Mesenchymal stem cell (in vitro differentiated cells and primary cell): ENCODE measurements at regions not wholly inside any gene's neighbourhood (a gene's known extent, or its start where the extent isn't known, plus 50 kb on each side); places are given as distances from the start of the nearest gene placed in this dataset.

Experiments used
- DNase-seq: peaks from one replicate; pipeline ENCODE4 v3.0.0-alpha.2; 2013
- H2AFZ ChIP-seq: one replicate; pipeline ENCODE4 v1.6.1; 2013; ENCODE audit warnings: low read depth, mild to moderate bottlenecking, control low read depth, inconsistent platforms, low read length, moderate library complexity
- H2AK5ac ChIP-seq: 2 replicates; pipeline ENCODE4 v1.6.1; 2013; ENCODE audit warnings: low read length, moderate library complexity, mild to moderate bottlenecking, inconsistent platforms; ENCODE audit not compliant: severe bottlenecking
- H2BK120ac ChIP-seq: one replicate; pipeline ENCODE4 v1.6.1; 2013; ENCODE audit warnings: low read depth, mild to moderate bottlenecking, inconsistent platforms, low read length, moderate library complexity
- H2BK12ac ChIP-seq, 2 experiments: one replicate each; pipeline ENCODE4 v1.6.1; 2013; ENCODE audit warnings: inconsistent platforms in 2 of 2, low read length in 2 of 2, mild to moderate bottlenecking in 2 of 2, moderate library complexity in 2 of 2, control low read depth in 1 of 2
- H2BK15ac ChIP-seq: one replicate; pipeline ENCODE4 v1.6.1; 2013; ENCODE audit warnings: mild to moderate bottlenecking, low read depth, inconsistent platforms; ENCODE audit not compliant: poor library complexity, severe bottlenecking
- H2BK5ac ChIP-seq: 2 replicates; pipeline ENCODE4 v1.6.1; 2013; ENCODE audit warnings: low read depth, mild to moderate bottlenecking, low read length, control low read depth, inconsistent platforms; ENCODE audit not compliant: poor library complexity, severe bottlenecking
- H3K14ac ChIP-seq, 2 experiments: one replicate each; pipeline ENCODE4 v1.6.1; 2013; ENCODE audit warnings: inconsistent platforms in 2 of 2, low read length in 2 of 2, control low read depth in 1 of 2, mild to moderate bottlenecking in 1 of 2, moderate library complexity in 1 of 2
- H3K18ac ChIP-seq, 2 experiments: one replicate each; pipeline ENCODE4 v1.6.1; 2013; ENCODE audit warnings: inconsistent platforms in 2 of 2, low read length in 2 of 2, control low read depth in 1 of 2, low read depth in 1 of 2, mild to moderate bottlenecking in 1 of 2
- H3K23ac ChIP-seq, 2 experiments: one replicate each; pipeline ENCODE4 v1.6.1; 2013; ENCODE audit warnings: inconsistent platforms in 2 of 2, low read length in 2 of 2, mild to moderate bottlenecking in 2 of 2, moderate library complexity in 2 of 2, control low read depth in 1 of 2
- H3K27ac ChIP-seq: 2 replicates; pipeline ENCODE4 v1.5.1; 2013; ENCODE audit warnings: mild to moderate bottlenecking, moderate library complexity, low read length, control low read depth, inconsistent platforms; ENCODE audit not compliant: poor library complexity, severe bottlenecking
- H3K27me3 ChIP-seq, 2 experiments: 2 replicates each; pipeline versions ENCODE4 v1.6.1 to v1.7.0; 2013; ENCODE audit warnings: low read length in 2 of 2, mild to moderate bottlenecking in 2 of 2, moderate library complexity in 2 of 2, control low read depth in 1 of 2, inconsistent platforms in 1 of 2; ENCODE audit not compliant: control insufficient read depth in 1 of 2, insufficient read depth in 1 of 2
- H3K36me3 ChIP-seq, 2 experiments: 2 replicates each; pipeline versions ENCODE4 v1.6.1 to v1.7.0; 2013; ENCODE audit warnings: low read length in 2 of 2, control low read depth in 1 of 2, inconsistent platforms in 1 of 2, low read depth in 1 of 2, mild to moderate bottlenecking in 1 of 2; ENCODE audit not compliant: insufficient read depth in 2 of 2, control insufficient read depth in 1 of 2
- H3K4ac ChIP-seq, 2 experiments: one replicate each; pipeline ENCODE4 v1.6.1; 2013; ENCODE audit warnings: inconsistent platforms in 2 of 2, low read length in 2 of 2, mild to moderate bottlenecking in 2 of 2, moderate library complexity in 2 of 2, control low read depth in 1 of 2, low read depth in 1 of 2
- H3K4me1 ChIP-seq: 2 replicates; pipeline ENCODE4 v1.6.1; 2013; ENCODE audit warnings: low read depth, low read length, control low read depth; ENCODE audit not compliant: control insufficient read depth, insufficient read depth
- H3K4me2 ChIP-seq: 2 replicates; pipeline ENCODE4 v1.6.1; 2013; ENCODE audit warnings: low read length, mild to moderate bottlenecking, inconsistent platforms; ENCODE audit not compliant: poor library complexity, severe bottlenecking
- H3K4me3 ChIP-seq, 2 experiments: 2 replicates each; pipeline versions ENCODE4 v1.5.1 to v1.7.0; 2013; ENCODE audit warnings: low read length in 2 of 2, mild to moderate bottlenecking in 2 of 2, control low read depth in 1 of 2, low read depth in 1 of 2; ENCODE audit not compliant: insufficient read depth in 1 of 2
- H3K79me1 ChIP-seq: replicated peaks from 2 replicates; pipeline ENCODE4 v1.6.1; 2013; ENCODE audit warnings: mild to moderate bottlenecking, control low read depth, low read length, inconsistent platforms; ENCODE audit not compliant: poor library complexity, severe bottlenecking
- H3K9ac ChIP-seq: 2 replicates; pipeline ENCODE4 v1.7.0; 2013; ENCODE audit warnings: mild to moderate bottlenecking, low read length, moderate library complexity
- H3K9me3 ChIP-seq: 2 replicates; pipeline ENCODE4 v1.7.0; 2013; ENCODE audit warnings: mild to moderate bottlenecking, low read length; ENCODE audit not compliant: control insufficient read depth
- H4K8ac ChIP-seq: one replicate; pipeline ENCODE4 v1.6.1; 2013; ENCODE audit warnings: inconsistent platforms, mild to moderate bottlenecking, low read length, moderate library complexity
- H4K91ac ChIP-seq: one replicate; pipeline ENCODE4 v1.6.1; 2013; ENCODE audit warnings: mild to moderate bottlenecking, low read length, inconsistent platforms
- WGBS: methylation state at CpG from one replicate; pipeline ENCODE4 v1.1.7; 2013; ENCODE audit warnings: mixed read lengths; 5-methylcytosine and 5-hydroxymethylcytosine counted together

DNA sequence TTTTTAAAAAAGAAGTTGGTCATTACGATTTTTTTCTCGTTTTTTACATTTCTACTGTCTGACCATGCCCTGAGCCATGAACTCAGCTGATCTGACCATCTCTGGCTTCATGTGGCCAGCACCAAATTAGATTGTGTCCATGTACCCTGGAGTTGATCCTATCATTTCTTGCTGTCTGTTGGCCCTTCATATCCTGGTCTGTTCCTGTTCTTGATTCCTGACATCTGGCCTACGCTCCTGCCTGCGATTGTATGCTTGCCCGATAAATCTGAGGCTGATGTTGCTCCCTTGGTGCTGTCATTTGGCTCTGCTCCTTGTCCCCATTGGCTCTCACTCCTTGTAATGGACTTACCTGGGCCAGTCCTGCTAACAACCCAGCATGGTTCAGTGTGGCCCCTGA lies 89.8 kb upstream of the IGSF10 start:
- no peak overlapping the region for H3K4ac ChIP-seq
- no peak overlapping the region for H4K8ac ChIP-seq
- no peaks in the 10 kb centered on the region for H3K79me1 ChIP-seq

DNA sequence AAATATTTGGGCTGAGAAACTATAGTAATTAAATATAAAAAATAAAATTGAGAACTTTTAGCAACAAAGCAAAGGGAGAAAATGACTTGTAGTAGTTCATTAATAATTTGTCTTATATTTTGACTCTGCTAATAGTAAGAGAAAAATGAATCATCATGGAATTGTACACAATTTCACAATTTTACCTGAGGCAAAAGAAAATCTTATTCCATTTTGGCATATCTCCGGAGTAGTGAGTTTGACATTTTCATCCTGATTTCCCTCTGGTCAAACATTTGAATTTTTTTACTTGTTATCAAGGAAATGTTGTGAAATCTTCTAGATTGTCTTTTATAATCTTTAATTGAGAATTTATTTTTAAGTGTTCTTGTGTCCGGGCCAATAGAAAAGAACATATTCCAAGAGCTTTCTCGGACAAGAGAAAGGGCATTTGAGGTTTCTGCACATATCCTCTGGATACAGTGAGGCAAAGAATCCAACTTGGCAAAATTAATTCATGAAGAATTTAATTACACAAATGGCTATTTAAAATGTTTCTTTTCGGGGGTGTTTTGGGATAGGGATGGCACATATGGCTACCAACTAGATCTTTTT lies 89.3 kb upstream of the IGSF10 start:
- Histone ChIP-seq H2BK12ac (no peak overlapping the region), H2BK5ac (no peak overlapping the region), H3K79me1 (no peaks in the 10 kb centered on the region), H4K8ac (no peak overlapping the region), H3K4me2 (no peak overlapping the region), H3K23ac (no peak overlapping the region), H3K4ac (no peak overlapping the region), H2AK5ac (no peak overlapping the region), H4K91ac (no peak overlapping the region), H2BK15ac (no peak overlapping the region), H3K27ac (no peak overlapping the region), H3K27me3 (no peaks in the 10 kb centered on the region), H3K14ac (no peak overlapping the region), H3K9me3 (no peaks in the 10 kb centered on the region), H3K4me3 (no peak overlapping the region), H3K4me1 (no peaks in the 10 kb centered on the region), H3K18ac (no peak overlapping the region), H3K9ac (no peak overlapping the region), H2BK120ac (no peak overlapping the region), H3K36me3 (no peaks in the 10 kb centered on the region), H2AFZ (no peak overlapping the region)
- WGBS: 86% methylated on average over 4 of the region's 4 CpGs
- no peak for DNase-seq

More for the DNA sequence above, 89.8 kb upstream of the IGSF10 start:
- Histone ChIP-seq H3K4me1 (no peaks in the 10 kb centered on the region), H2BK120ac (no peak overlapping the region), H3K14ac (no peak overlapping the region), H3K18ac (no peak overlapping the region), H2AFZ (no peak overlapping the region), H3K9ac (no peak overlapping the region), H3K9me3 (no peaks in the 10 kb centered on the region), H3K36me3 (no peaks in the 10 kb centered on the region), H3K4me3 (no peak overlapping the region), H3K4me2 (no peak overlapping the region), H3K27ac (no peak overlapping the region), H2BK12ac (no peak overlapping the region), H3K23ac (no peak overlapping the region), H3K27me3 (no peaks in the 10 kb centered on the region), H2BK15ac (no peak overlapping the region), H4K91ac (no peak overlapping the region), H2AK5ac (no peak overlapping the region), H2BK5ac (no peak overlapping the region)
- DNase-seq: no peak
- WGBS: 97% methylated on average over 5 of the region's 5 CpGs

DNA sequence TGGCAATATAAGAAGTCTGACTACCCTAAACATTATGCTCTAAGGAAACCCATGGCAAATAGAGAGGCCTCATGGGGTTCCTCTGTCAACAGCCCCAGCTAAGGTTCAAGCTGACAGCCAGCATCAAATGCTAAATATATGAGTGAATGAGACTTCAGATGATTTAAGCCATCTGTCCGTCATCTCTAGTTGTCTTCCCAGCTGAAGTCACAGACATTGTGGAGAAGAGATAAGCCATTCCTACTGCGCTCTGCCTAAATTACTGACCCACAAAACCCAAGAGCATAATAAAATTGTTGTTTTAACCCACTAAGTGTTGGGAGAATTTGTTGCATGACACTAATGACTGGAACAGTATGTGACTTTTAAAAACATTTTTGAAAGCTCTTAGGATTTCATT lies 87.3 kb upstream of the IGSF10 start:
- H2BK15ac ChIP-seq: no peak overlapping the region
- no peak overlapping the region for H4K8ac ChIP-seq
- peaks cover 4% of the 10 kb centered on the region for H3K4me1 ChIP-seq
- H3K36me3 ChIP-seq: no peaks in the 10 kb centered on the region
- no peak overlapping the region for H3K27ac ChIP-seq
- 100% methylated on average over 1 of the region's 2 CpGs for WGBS
- no peak overlapping the region for H3K14ac ChIP-seq
- H2BK120ac ChIP-seq: no peak overlapping the region
- no peak overlapping the region for H2AK5ac ChIP-seq
- no peak overlapping the region for H2BK5ac ChIP-seq
- DNase-seq: no peak
- peak overlapping the region in 1 of 2 experiments; percentile 17 for H3K18ac ChIP-seq
- H3K27me3 ChIP-seq: no peaks in the 10 kb centered on the region
- no peaks in the 10 kb centered on the region for H3K9me3 ChIP-seq
- no peak overlapping the region for H2BK12ac ChIP-seq
- H4K91ac ChIP-seq: no peak overlapping the region
- no peak overlapping the region for H3K4me2 ChIP-seq
- no peaks in the 10 kb centered on the region for H3K79me1 ChIP-seq
- no peak overlapping the region for H3K4me3 ChIP-seq
- no peak overlapping the region for H3K9ac ChIP-seq
- no peak overlapping the region for H2AFZ ChIP-seq
- no peak overlapping the region for H3K23ac ChIP-seq
- H3K4ac ChIP-seq: no peak overlapping the region

DNA sequence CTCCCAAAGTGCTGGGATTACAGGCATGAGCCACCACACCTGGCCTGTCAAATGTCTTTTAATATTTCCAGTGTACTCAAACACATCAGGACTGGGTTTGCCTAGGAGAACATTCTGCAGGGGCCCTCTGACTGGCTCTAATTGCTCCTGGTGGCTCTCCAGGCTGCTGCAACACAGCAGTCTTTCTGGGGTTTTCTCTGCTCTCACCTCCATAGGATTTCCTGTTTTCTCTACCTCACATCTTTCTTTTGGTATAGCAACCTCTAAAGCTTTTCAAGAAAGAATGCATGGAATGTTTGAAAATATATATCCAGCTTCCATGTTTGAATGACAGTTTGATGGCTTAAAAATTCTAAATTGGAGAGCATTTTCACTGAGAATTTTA lies 83.3 kb upstream of the IGSF10 start:
- Histone ChIP-seq H3K79me1 (no peaks in the 10 kb centered on the region), H2AK5ac (no peak overlapping the region), H3K27ac (peak overlapping the region; percentile 2), H2BK12ac (no peak overlapping the region), H4K91ac (no peak overlapping the region), H3K4ac (no peak overlapping the region), H2BK120ac (no peak overlapping the region), H3K27me3 (no peaks in the 10 kb centered on the region), H3K14ac (no peak overlapping the region), H3K4me1 (peaks cover 6% of the 10 kb centered on the region), H3K9ac (no peak overlapping the region), H2BK5ac (no peak overlapping the region), H3K18ac (no peak overlapping the region), H4K8ac (no peak overlapping the region), H3K4me2 (no peak overlapping the region), H3K23ac (no peak overlapping the region), H3K4me3 (no peak overlapping the region), H2BK15ac (no peak overlapping the region), H3K9me3 (no peaks in the 10 kb centered on the region), H3K36me3 (no peaks in the 10 kb centered on the region), H2AFZ (no peak overlapping the region)
- DNase-seq: no peak
